B cell (primary cell): ENCODE measurements at regions not wholly inside any gene's neighbourhood (a gene's known extent, or its start where the extent isn't known, plus 50 kb on each side); places are given as distances from the start of the nearest gene placed in this dataset.

ENCODE experiments used
- ATAC-seq: fragments of 200-7000 bp; cut with Tn5 transposase; one replicate; pipeline ENCODE4 v1.10.0; 2021; ENCODE audit warnings: low read depth, mild to moderate bottlenecking, moderate number of reproducible peaks, moderate library complexity
- CTCF ChIA-PET: fragments of 350-600 bp; sonication (Branson Sonifier 250); formaldehyde crosslinking; loops from one replicate; lab custom pipeline; 2021; ENCODE audit warnings: antibody characterized with exemption, inconsistent platforms; lab: Charles Lee
- POLR2A ChIA-PET: fragments of 350-600 bp; sonication (Branson Sonifier 250); formaldehyde crosslinking; loops from one replicate; lab custom pipeline; 2021; ENCODE audit warnings: antibody characterized with exemption; lab: Charles Lee
- DNase-seq: peaks from one replicate; pipeline ENCODE4 v3.0.0; 2013
- H2AFZ ChIP-seq: 2 replicates; pipeline ENCODE4 v1.6.1; 2012; ENCODE audit warnings: mild to moderate bottlenecking, low read depth, low read length; ENCODE audit not compliant: insufficient read depth, poor library complexity, severe bottlenecking
- H3K27ac ChIP-seq, 2 donors: 1 replicate in 1 of 2; 2 replicates in 1 of 2; pipeline ENCODE4 v1.5.1; 2012 to 2013; ENCODE audit warnings: low read length in 2 of 2, mild to moderate bottlenecking in 2 of 2, moderate library complexity in 1 of 2
- H3K27me3 ChIP-seq, 4 experiments: fragments of 200-600 bp in 1 of 4; sonication (generic) in 1 of 4; replicated peaks in 1 of 4; 1 replicate in 2 of 4; 2 replicates in 2 of 4; pipeline versions ENCODE4 v1.6.1 to v1.7.0; 2013 to 2016; ENCODE audit warnings: low read length in 3 of 4, mild to moderate bottlenecking in 2 of 4, mixed read lengths in 1 of 4, moderate library complexity in 1 of 4; ENCODE audit not compliant: insufficient read depth in 4 of 4, control insufficient read depth in 3 of 4; ENCODE audit errors: control extremely low read depth in 1 of 4
- H3K36me3 ChIP-seq, 2 experiments: replicated peaks in 1 of 2; 1 replicate in 1 of 2; 2 replicates in 1 of 2; pipeline versions ENCODE4 v1.6.1 to v1.7.1; 2013; ENCODE audit warnings: low read length in 1 of 2; ENCODE audit not compliant: insufficient read depth in 2 of 2, control insufficient read depth in 1 of 2; ENCODE audit errors: control extremely low read depth in 1 of 2, extremely low read depth in 1 of 2
- H3K4me1 ChIP-seq, 2 donors: fragments of 200-600 bp in 1 of 2; sonication (generic) in 1 of 2; 1 replicate in 1 of 2; 2 replicates in 1 of 2; pipeline versions ENCODE4 v1.5.1 to v1.6.1; 2013 to 2017; ENCODE audit warnings: low read length in 2 of 2; ENCODE audit not compliant: control insufficient read depth in 2 of 2, insufficient read depth in 2 of 2
- H3K4me2 ChIP-seq: replicated peaks from 2 replicates; pipeline ENCODE3; 2012; ENCODE audit warnings: mild to moderate bottlenecking, low read depth, low read length; ENCODE audit not compliant: poor library complexity, severe bottlenecking
- H3K4me3 ChIP-seq, 5 experiments: fragments of 200-600 bp in 1 of 5; sonication (generic) in 1 of 5; 1 replicate in 3 of 5; 2 replicates in 2 of 5; pipeline versions ENCODE4 v1.5.1 to v1.7.0; 2011 to 2016; ENCODE audit warnings: low read length in 4 of 5, mild to moderate bottlenecking in 4 of 5, low read depth in 2 of 5, control low read depth in 1 of 5, moderate library complexity in 1 of 5; ENCODE audit not compliant: insufficient read depth in 1 of 5; ENCODE audit errors: control extremely low read depth in 1 of 5, extremely low read depth in 1 of 5
- H3K79me2 ChIP-seq: fragments of 200-600 bp; sonication (generic); one replicate; pipeline ENCODE4 v1.6.0; 2016; ENCODE audit warnings: low read length; ENCODE audit not compliant: control insufficient read depth, insufficient read depth
- H3K9ac ChIP-seq: fragments of 200-600 bp; sonication (generic); 2 replicates; pipeline ENCODE4 v1.6.1; 2017; ENCODE audit warnings: mild to moderate bottlenecking, low read length, moderate library complexity
- H3K9me3 ChIP-seq, 3 donors: one replicate each; pipeline versions ENCODE4 v1.6.1 to v1.7.1; 2013; ENCODE audit warnings: low read length in 2 of 3; ENCODE audit not compliant: control insufficient read depth in 2 of 3, insufficient read depth in 1 of 3; ENCODE audit errors: control extremely low read depth in 1 of 3
- H4K20me1 ChIP-seq: 2 replicates; pipeline ENCODE4 v1.6.0; 2012; ENCODE audit warnings: mild to moderate bottlenecking, low read length; ENCODE audit not compliant: insufficient read depth, control insufficient read depth, poor library complexity, severe bottlenecking
- H3K27ac Mint-ChIP-seq: one replicate; pipeline ENCODE4 v1.8.0; 2021; ENCODE audit warnings: mixed read lengths
- H3K27me3 Mint-ChIP-seq: one replicate; pipeline ENCODE4 v1.8.0; 2021; ENCODE audit warnings: mixed read lengths
- H3K4me1 Mint-ChIP-seq: one replicate; pipeline ENCODE4 v1.8.0; 2021; ENCODE audit warnings: mixed read lengths
- H3K4me3 Mint-ChIP-seq: one replicate; pipeline ENCODE4 v1.8.0; 2021; ENCODE audit warnings: mixed read lengths
- H3K9me3 Mint-ChIP-seq: one replicate; pipeline ENCODE4 v1.8.0; 2022; ENCODE audit warnings: mixed read lengths; ENCODE audit not compliant: insufficient read depth
- EZH2 ChIP-seq: IDR thresholded peaks from 2 replicates; pipeline ENCODE4 v1.6.1; 2012; ENCODE audit warnings: borderline replicate concordance, low read depth, mild to moderate bottlenecking, moderate library complexity, low read length; ENCODE audit not compliant: insufficient read depth, poor library complexity, severe bottlenecking
- WGBS: methylation state at CpG from one replicate; pipeline ENCODE4 v1.1.5; 2013; ENCODE audit warnings: missing lambda C conversion rate; ENCODE audit not compliant: insufficient coverage; 5-methylcytosine and 5-hydroxymethylcytosine counted together
- intact Hi-C: fragments of 100-400 bp; cut with micrococcal nuclease; formaldehyde crosslinking; loops from one replicate; pipeline ENCODE4 v1.10.0; 2022
- TF ChIP-seq, protein P1 (sequence below): fragments of 200-600 bp; IDR thresholded peaks from one replicate; pipeline ENCODE4 v1.8.0; 2022; ENCODE audit warnings: antibody characterized with exemption, mild to moderate bottlenecking

DNA sequence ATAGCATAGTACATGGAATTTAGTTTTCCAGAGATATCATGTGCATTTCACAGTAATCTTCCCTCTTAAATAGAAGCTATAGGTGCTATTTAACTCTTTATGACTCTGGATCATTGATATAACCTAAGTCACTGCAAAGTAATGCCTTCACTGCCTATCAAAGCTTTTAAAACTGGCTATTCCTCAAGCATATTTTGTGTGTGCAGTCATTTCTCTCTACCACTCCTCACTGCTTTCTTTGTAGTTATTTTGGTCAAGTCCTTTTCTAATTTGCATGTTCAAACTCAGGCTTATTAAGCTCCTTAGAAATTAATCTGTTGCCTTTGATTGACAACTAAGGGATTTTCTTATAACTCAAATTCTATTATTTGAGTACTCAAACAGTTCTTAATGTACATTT, 79.4 kb upstream of the PLEKHG7 start:
- intact Hi-C loops = no loop called here
- CTCF ChIA-PET = no interaction called here
- Mint-ChIP-seq H3K4me1 (no peaks in the 10 kb centered on the region), H3K9me3 (peaks cover 4% of the 10 kb centered on the region), H3K27me3 (no peaks in the 10 kb centered on the region), H3K4me3 (no peak overlapping the region), H3K27ac (no peak overlapping the region)
- Histone ChIP-seq H3K36me3 (no peaks in the 10 kb centered on the region), H3K9me3 (peaks cover 0 to 5% (median 0%) of the 10 kb centered on the region in 3 donors), H3K27ac (no peak overlapping the region), H3K4me1 (no peaks in the 10 kb centered on the region), H2AFZ (no peak overlapping the region), H3K27me3 (no peaks in the 10 kb centered on the region), H3K4me2 (no peak overlapping the region), H4K20me1 (no peaks in the 10 kb centered on the region), H3K4me3 (no peak overlapping the region), H3K9ac (no peak overlapping the region), H3K79me2 (no peaks in the 10 kb centered on the region)
- TF ChIP-seq, protein P1, sequence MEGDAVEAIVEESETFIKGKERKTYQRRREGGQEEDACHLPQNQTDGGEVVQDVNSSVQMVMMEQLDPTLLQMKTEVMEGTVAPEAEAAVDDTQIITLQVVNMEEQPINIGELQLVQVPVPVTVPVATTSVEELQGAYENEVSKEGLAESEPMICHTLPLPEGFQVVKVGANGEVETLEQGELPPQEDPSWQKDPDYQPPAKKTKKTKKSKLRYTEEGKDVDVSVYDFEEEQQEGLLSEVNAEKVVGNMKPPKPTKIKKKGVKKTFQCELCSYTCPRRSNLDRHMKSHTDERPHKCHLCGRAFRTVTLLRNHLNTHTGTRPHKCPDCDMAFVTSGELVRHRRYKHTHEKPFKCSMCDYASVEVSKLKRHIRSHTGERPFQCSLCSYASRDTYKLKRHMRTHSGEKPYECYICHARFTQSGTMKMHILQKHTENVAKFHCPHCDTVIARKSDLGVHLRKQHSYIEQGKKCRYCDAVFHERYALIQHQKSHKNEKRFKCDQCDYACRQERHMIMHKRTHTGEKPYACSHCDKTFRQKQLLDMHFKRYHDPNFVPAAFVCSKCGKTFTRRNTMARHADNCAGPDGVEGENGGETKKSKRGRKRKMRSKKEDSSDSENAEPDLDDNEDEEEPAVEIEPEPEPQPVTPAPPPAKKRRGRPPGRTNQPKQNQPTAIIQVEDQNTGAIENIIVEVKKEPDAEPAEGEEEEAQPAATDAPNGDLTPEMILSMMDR = no peak
- TF ChIP-seq EZH2 = no peak
- DNase-seq (no peak), ATAC-seq (no peak)
- POLR2A ChIA-PET = no interaction called here

DNA sequence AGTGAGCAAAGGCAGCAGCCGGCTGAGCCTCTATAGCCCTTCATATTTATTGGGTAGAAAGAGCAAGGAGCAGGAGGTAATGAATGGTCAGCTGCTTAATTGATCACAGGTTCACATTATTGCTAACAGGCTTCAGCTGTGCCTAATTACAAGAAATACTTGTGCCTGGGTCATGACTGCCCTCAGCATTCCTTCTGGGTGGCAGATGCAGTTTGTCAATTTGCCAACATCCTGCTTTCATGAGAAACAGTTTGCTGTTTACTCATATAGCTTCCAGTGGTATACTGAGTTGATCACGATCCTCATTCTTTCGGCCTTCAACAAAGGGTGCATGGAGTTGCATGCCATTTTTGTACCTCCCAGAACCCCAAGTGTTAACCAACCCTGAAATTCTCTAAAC, 81.0 kb upstream of the PLEKHG7 start:
- 100% methylated on average over 1 of the region's 3 CpGs for WGBS
- peaks cover 0 to 5% (median 0%) of the 10 kb centered on the region in 3 donors for H3K9me3 ChIP-seq
- Mint-ChIP-seq H3K27me3 (no peaks in the 10 kb centered on the region), H3K9me3 (peaks cover 4% of the 10 kb centered on the region), H3K27ac (no peak overlapping the region), H3K4me1 (no peaks in the 10 kb centered on the region), H3K4me3 (no peak overlapping the region)
- no peaks in the 10 kb centered on the region for H3K79me2 ChIP-seq
- no peak overlapping the region for H2AFZ ChIP-seq
- no peak overlapping the region for H3K4me2 ChIP-seq
- no peaks in the 10 kb centered on the region for H3K36me3 ChIP-seq
- H4K20me1 ChIP-seq = no peaks in the 10 kb centered on the region
- H3K27me3 ChIP-seq = no peaks in the 10 kb centered on the region
- ATAC-seq (no peak), DNase-seq (no peak)
- CTCF ChIA-PET = no interaction called here
- intact Hi-C loops = no loop called here
- no peaks in the 10 kb centered on the region for H3K4me1 ChIP-seq
- no peak overlapping the region for H3K9ac ChIP-seq
- POLR2A ChIA-PET = no interaction called here
- TF ChIP-seq, protein P1 = no peak
- no peak for TF ChIP-seq EZH2
- no peak overlapping the region for H3K27ac ChIP-seq
- H3K4me3 ChIP-seq = no peak overlapping the region
